ENCODE measurements at regions not wholly inside any gene's neighbourhood (a gene's known extent, or its start where the extent isn't known, plus 50 kb on each side); places are given as distances from the start of the nearest gene placed in this dataset.

DNA sequence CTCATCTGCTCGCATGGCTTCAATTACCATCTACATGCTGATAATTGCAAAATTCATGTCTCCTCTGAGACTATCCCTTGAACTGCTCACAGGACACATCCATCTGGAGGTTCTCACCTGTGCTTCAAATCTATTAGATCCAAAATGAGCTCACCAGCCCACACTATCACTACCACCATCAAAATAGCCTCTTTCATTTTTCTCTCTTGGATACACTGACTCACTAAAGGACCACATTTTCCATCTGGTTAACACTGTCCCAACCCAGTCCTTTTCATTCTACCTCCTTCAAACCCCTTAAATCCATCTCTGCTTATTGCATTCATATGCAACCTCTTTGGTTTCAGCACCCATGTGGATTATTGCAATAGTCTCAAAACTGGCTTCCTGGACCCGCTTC is 497.6 kb downstream of the MID1IP1 start:
- intact Hi-C loops (cut with micrococcal nuclease): no loop called here
- ATAC-seq: no peak
- no peak for DNase-seq (ENCODE audit: low read depth, low spot score)
- ChIA-PET POLR2A (no interaction called here), RAD21 (ENCODE audit: low non-redundant PET in 1 of 2, low total read pairs in 2 of 2, uncharacterized antibody in 2 of 2, unreplicated experiment in 2 of 2) (no interaction called here), CTCF (no interaction called here)
- Histone ChIP-seq H3K9me3 (ENCODE audit: control insufficient read depth in 1 of 2, insufficient read depth in 1 of 2, low read depth in 1 of 2, low read length in 2 of 2) (no peaks in the 10 kb centered on the region), H3K27ac (ENCODE audit: low read depth, low read length) (no peak overlapping the region), H3K36me3 (ENCODE audit: control insufficient read depth in 1 of 2, insufficient read depth in 2 of 2, low read length in 2 of 2) (no peaks in the 10 kb centered on the region), H2AFZ (ENCODE audit: low read depth, low read length, poor library complexity, severe bottlenecking) (no peak overlapping the region), H3K4me1 (ENCODE audit: control insufficient read depth in 1 of 2, insufficient read depth in 2 of 2, low read length in 2 of 2) (no peaks in the 10 kb centered on the region), H3K9ac (ENCODE audit: low read length) (no peak overlapping the region), H3K79me2 (ENCODE audit: insufficient read depth, low read length) (no peaks in the 10 kb centered on the region), H3K27me3 (ENCODE audit: insufficient read depth, low read length) (no peaks in the 10 kb centered on the region), H4K20me1 (ENCODE audit: insufficient read depth) (no peaks in the 10 kb centered on the region), H3K4me2 (ENCODE audit: low read length) (no peak overlapping the region), H3K4me3 (replicated peaks in 1 of 2; ENCODE audit: low read depth in 1 of 2, low read length in 2 of 2) (no peak overlapping the region), H3K9me2 (ENCODE audit: insufficient read depth) (no peaks in the 10 kb centered on the region)
- BruUV-seq (replicated peaks): no TSS peak
- TF ChIP-seq POLR2AphosphoS5 (IDR thresholded peaks at IDR 0.05; ENCODE audit: low read depth, low read length) (no peak), EGR1 (IDR thresholded peaks at IDR 0.05; ENCODE audit: low read depth) (no peak), RAD21 (IDR thresholded peaks at IDR 0.05; ENCODE audit: low read depth) (no peak), FOSL1 (IDR thresholded peaks at IDR 0.05; ENCODE audit: low read depth) (no peak), TCF7L2 (IDR thresholded peaks at IDR 0.05; ENCODE audit: borderline replicate concordance, extremely low read depth, insufficient read depth, insufficient read length) (no peak), SRF (IDR thresholded peaks at IDR 0.05; ENCODE audit: low read depth) (no peak)
- TF ChIP-seq, protein P1, sequence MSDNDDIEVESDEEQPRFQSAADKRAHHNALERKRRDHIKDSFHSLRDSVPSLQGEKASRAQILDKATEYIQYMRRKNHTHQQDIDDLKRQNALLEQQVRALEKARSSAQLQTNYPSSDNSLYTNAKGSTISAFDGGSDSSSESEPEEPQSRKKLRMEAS (IDR thresholded peaks at IDR 0.05): no peak
- TF ChIP-seq, protein P2, sequence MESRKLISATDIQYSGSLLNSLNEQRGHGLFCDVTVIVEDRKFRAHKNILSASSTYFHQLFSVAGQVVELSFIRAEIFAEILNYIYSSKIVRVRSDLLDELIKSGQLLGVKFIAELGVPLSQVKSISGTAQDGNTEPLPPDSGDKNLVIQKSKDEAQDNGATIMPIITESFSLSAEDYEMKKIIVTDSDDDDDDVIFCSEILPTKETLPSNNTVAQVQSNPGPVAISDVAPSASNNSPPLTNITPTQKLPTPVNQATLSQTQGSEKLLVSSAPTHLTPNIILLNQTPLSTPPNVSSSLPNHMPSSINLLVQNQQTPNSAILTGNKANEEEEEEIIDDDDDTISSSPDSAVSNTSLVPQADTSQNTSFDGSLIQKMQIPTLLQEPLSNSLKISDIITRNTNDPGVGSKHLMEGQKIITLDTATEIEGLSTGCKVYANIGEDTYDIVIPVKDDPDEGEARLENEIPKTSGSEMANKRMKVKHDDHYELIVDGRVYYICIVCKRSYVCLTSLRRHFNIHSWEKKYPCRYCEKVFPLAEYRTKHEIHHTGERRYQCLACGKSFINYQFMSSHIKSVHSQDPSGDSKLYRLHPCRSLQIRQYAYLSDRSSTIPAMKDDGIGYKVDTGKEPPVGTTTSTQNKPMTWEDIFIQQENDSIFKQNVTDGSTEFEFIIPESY (IDR thresholded peaks at IDR 0.05; ENCODE audit: extremely low read depth, insufficient replicate concordance, low read length): no peak

DNA sequence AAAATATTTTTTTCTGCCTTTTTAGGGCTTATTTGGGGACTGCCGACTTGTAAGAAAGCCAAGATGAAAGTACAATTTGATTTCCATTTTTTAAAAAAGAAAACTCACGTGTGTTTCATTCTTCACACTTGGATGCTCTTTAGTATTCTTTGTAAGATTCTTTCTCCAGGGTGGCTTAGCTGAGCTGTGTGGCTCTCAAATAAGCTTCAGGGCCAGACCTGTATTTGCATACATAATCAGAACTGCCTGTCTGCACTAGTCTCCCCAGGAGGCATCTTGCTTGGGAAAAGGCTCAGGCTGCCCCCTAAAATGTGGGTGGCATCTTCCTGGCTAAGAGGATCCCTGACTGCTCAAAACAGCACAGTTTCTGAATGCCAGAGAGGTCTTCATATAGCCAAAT is 498.4 kb downstream of the MID1IP1 start:
- Histone ChIP-seq H3K9me2 (ENCODE audit: insufficient read depth) (no peaks in the 10 kb centered on the region), H3K9ac (ENCODE audit: low read length) (no peak overlapping the region), H3K27ac (ENCODE audit: low read depth, low read length) (no peak overlapping the region), H2AFZ (ENCODE audit: low read depth, low read length, poor library complexity, severe bottlenecking) (no peak overlapping the region), H4K20me1 (ENCODE audit: insufficient read depth) (no peaks in the 10 kb centered on the region), H3K4me2 (ENCODE audit: low read length) (no peak overlapping the region), H3K9me3 (ENCODE audit: control insufficient read depth in 1 of 2, insufficient read depth in 1 of 2, low read depth in 1 of 2, low read length in 2 of 2) (no peaks in the 10 kb centered on the region), H3K4me1 (ENCODE audit: control insufficient read depth in 1 of 2, insufficient read depth in 2 of 2, low read length in 2 of 2) (no peaks in the 10 kb centered on the region), H3K79me2 (ENCODE audit: insufficient read depth, low read length) (no peaks in the 10 kb centered on the region), H3K4me3 (replicated peaks in 1 of 2; ENCODE audit: low read depth in 1 of 2, low read length in 2 of 2) (no peak overlapping the region), H3K36me3 (ENCODE audit: control insufficient read depth in 1 of 2, insufficient read depth in 2 of 2, low read length in 2 of 2) (no peaks in the 10 kb centered on the region), H3K27me3 (ENCODE audit: insufficient read depth, low read length) (no peaks in the 10 kb centered on the region)
- ChIA-PET CTCF (no interaction called here), POLR2A (no interaction called here), RAD21 (ENCODE audit: low non-redundant PET in 1 of 2, low total read pairs in 2 of 2, uncharacterized antibody in 2 of 2, unreplicated experiment in 2 of 2) (no interaction called here)
- no peak for TF ChIP-seq SRF (IDR thresholded peaks at IDR 0.05; ENCODE audit: low read depth)
- no peak for TF ChIP-seq TCF7L2 (IDR thresholded peaks at IDR 0.05; ENCODE audit: borderline replicate concordance, extremely low read depth, insufficient read depth, insufficient read length)
- TF ChIP-seq, protein P3, sequence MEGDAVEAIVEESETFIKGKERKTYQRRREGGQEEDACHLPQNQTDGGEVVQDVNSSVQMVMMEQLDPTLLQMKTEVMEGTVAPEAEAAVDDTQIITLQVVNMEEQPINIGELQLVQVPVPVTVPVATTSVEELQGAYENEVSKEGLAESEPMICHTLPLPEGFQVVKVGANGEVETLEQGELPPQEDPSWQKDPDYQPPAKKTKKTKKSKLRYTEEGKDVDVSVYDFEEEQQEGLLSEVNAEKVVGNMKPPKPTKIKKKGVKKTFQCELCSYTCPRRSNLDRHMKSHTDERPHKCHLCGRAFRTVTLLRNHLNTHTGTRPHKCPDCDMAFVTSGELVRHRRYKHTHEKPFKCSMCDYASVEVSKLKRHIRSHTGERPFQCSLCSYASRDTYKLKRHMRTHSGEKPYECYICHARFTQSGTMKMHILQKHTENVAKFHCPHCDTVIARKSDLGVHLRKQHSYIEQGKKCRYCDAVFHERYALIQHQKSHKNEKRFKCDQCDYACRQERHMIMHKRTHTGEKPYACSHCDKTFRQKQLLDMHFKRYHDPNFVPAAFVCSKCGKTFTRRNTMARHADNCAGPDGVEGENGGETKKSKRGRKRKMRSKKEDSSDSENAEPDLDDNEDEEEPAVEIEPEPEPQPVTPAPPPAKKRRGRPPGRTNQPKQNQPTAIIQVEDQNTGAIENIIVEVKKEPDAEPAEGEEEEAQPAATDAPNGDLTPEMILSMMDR (IDR thresholded peaks at IDR 0.05 in 2 of 3, conservative IDR thresholded peaks at IDR 0.05 in 1 of 3; ENCODE audit: borderline replicate concordance in 1 of 3, insufficient read depth in 1 of 3, low read depth in 2 of 3, low read length in 2 of 3): no peak
- no peak for TF ChIP-seq CBX3 (IDR thresholded peaks at IDR 0.05; ENCODE audit: low read depth)
- TF ChIP-seq, protein P4, sequence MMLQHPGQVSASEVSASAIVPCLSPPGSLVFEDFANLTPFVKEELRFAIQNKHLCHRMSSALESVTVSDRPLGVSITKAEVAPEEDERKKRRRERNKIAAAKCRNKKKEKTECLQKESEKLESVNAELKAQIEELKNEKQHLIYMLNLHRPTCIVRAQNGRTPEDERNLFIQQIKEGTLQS (IDR thresholded peaks at IDR 0.05): no peak
- no peak for TF ChIP-seq JUND (IDR thresholded peaks at IDR 0.05)
- no peak for TF ChIP-seq SP1 (IDR thresholded peaks at IDR 0.05; ENCODE audit: low read depth)
- no peak for TF ChIP-seq YY1 (IDR thresholded peaks at IDR 0.05; ENCODE audit: extremely low read depth, insufficient replicate concordance, low read depth, low read length)
- TF ChIP-seq SIN3A (IDR thresholded peaks at IDR 0.05; ENCODE audit: low read depth): no peak
- no peak for TF ChIP-seq RAD21 (IDR thresholded peaks at IDR 0.05; ENCODE audit: low read depth)
- no peak for TF ChIP-seq EZH2 (IDR thresholded peaks at IDR 0.05)
- no peak for TF ChIP-seq CEBPB (IDR thresholded peaks at IDR 0.05; ENCODE audit: low read depth)
- no peak for TF ChIP-seq POLR2AphosphoS5 (IDR thresholded peaks at IDR 0.05; ENCODE audit: low read depth, low read length)
- no TSS peak for BruUV-seq (replicated peaks)
- no peak for ATAC-seq
- DNase-seq (ENCODE audit: low read depth, low spot score): no peak
- intact Hi-C loops (cut with micrococcal nuclease): no loop called here

Data from HCT116 (cell line).